ENCODE measurements at regions not wholly inside any gene's neighbourhood (a gene's known extent, or its start where the extent isn't known, plus 50 kb on each side); places are given as distances from the start of the nearest gene placed in this dataset.

DNA sequence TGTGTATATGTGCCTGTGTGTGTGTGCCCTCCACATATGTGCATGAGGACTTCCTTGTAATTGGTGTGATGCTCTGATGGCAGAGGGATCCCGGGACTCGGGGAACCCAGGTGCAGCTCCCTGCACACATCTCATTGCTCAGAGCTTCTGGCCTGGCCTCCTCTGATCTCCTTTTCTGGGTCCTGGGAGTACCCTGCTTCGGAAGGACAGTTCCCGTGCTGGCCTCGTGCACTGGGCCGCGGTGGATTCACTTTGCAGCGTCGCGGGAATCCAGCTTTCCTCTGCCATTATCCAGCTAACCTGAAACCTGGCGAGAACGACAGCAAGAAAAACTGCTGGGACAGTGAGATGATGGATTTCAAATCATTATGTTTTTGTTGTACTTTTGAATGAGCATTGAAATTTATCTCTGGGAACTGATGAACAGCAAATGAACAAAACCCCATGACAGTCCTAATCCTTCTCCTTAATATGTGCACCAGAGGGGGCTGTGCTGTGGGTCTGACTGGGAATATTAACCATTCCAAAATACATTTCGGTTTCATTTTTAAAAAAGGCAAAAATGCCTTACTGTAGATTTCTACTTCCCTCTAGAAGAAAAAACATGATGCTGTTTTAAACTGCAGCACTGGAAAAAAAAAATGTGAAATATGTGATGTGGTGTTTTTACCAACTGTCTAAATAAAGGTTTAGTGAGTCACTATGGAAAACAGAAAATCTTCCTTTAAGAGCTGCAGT lies 78.2 kb downstream of the PTGR3 start:
- no peak for TF ChIP-seq POLR2AphosphoS5 (IDR thresholded peaks at IDR 0.05)
- no peak for TF ChIP-seq POLR2A (IDR thresholded peaks at IDR 0.05)
- TF ChIP-seq, protein P1, sequence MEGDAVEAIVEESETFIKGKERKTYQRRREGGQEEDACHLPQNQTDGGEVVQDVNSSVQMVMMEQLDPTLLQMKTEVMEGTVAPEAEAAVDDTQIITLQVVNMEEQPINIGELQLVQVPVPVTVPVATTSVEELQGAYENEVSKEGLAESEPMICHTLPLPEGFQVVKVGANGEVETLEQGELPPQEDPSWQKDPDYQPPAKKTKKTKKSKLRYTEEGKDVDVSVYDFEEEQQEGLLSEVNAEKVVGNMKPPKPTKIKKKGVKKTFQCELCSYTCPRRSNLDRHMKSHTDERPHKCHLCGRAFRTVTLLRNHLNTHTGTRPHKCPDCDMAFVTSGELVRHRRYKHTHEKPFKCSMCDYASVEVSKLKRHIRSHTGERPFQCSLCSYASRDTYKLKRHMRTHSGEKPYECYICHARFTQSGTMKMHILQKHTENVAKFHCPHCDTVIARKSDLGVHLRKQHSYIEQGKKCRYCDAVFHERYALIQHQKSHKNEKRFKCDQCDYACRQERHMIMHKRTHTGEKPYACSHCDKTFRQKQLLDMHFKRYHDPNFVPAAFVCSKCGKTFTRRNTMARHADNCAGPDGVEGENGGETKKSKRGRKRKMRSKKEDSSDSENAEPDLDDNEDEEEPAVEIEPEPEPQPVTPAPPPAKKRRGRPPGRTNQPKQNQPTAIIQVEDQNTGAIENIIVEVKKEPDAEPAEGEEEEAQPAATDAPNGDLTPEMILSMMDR (IDR thresholded peaks at IDR 0.05) = no peak
- TF ChIP-seq EP300 (IDR thresholded peaks at IDR 0.05) = no peak
- Histone ChIP-seq H3K4me3 (peak overlapping the region; percentile 13), H3K27me3 (no peaks in the 10 kb centered on the region), H3K9me3 (no peaks in the 10 kb centered on the region), H3K27ac (no peak overlapping the region), H3K4me1 (no peaks in the 10 kb centered on the region), H3K36me3 (no peaks in the 10 kb centered on the region)
- peak; percentile 18 to 47 for DNase-seq (ENCODE audit: low spot score in 2 of 2)
- 84% methylated on average over 13 of the region's 13 CpGs for WGBS

DNA sequence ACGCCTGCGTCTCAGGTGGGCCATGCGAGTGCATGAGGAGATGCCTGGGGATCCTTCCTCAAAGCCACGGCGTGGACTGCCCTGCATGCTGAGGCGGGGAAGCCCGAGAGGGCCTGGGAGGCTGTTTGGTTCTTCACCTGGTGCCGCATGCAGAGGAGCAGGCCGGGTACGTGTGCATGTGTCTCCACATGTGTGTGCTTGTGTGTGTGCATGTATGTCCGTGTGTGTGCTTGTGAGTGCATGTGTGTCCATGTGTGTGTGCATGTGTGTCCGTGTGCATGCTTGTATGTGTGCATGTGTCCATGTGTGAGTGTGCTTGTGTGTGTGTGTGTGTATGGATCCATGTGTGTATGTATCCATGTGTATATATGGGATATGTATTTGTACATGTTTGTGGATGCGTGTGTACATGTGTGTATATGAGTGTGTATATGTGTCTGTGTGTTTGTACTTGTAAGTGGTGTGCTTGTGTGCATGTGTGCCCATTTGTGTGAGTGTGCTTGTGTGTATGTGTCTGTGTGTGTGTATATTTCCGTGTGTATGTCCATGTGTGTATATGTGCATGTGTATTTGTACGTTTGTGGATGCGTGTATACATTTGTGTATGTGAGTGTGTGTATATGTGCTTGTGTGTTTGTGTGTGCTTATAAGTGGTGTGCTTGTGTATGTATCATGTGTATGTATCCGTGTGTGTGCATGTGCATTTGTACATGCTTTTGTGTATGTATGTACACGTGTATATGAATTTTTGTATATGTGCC lies 79.0 kb downstream of the PTGR3 start:
- no peaks in the 10 kb centered on the region for H3K9me3 ChIP-seq
- H3K27ac ChIP-seq = no peak overlapping the region
- no peak for TF ChIP-seq POLR2A (IDR thresholded peaks at IDR 0.05)
- TF ChIP-seq, protein P1 (IDR thresholded peaks at IDR 0.05) = no peak
- TF ChIP-seq EP300 (IDR thresholded peaks at IDR 0.05) = no peak
- no peak for TF ChIP-seq POLR2AphosphoS5 (IDR thresholded peaks at IDR 0.05)
- no peaks in the 10 kb centered on the region for H3K27me3 ChIP-seq
- H3K36me3 ChIP-seq = no peaks in the 10 kb centered on the region
- DNase-seq (ENCODE audit: low spot score in 2 of 2) = peak; percentile 26 to 48
- H3K4me1 ChIP-seq = no peaks in the 10 kb centered on the region
- WGBS = 94% methylated on average over 10 of the region's 18 CpGs
- H3K4me3 ChIP-seq = no peak overlapping the region

DNA sequence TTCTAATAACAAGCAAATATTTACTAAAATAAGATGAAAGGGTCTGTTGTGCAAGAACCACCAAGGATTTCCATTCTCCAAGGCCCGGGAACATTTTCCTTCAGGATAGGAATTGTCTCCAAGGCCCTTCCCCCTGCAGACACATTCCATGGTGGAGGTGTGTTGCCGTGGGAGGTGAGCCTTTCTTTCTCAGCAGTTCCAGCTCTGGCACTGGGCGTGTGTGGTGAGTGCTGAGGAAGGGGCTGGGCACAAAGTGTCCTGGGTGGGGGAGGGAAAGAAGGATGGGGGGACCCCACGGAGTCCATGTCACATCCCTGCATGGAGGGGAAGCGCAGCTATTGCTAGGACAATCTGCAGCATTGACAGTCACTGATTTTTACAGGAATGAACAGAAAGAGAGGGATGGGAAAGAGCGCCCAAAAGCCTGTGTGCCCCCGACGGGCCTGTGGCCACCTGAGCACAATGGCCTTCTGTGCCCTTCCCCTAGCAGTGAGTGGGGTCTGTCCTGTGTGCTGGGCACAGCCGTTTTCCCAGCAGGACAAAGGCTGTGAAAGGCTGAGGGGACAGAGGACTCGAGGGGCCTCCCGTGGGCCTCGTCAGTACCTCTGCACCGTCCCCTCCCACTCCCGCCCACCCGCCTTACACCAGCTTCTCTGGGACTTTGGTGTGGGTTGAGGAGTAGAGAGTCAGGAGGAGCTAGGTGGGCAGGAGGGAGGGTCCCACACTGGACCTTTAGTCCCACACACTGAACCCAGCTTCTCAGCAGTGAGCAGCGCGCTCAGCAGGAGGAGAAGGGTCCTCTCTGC lies 79.8 kb downstream of the PTGR3 start:
- peak; percentile 28 to 48 for DNase-seq (ENCODE audit: low spot score in 2 of 2)
- Histone ChIP-seq H3K36me3 (no peaks in the 10 kb centered on the region), H3K4me1 (no peaks in the 10 kb centered on the region), H3K27ac (no peak overlapping the region), H3K4me3 (no peak overlapping the region), H3K9me3 (no peaks in the 10 kb centered on the region), H3K27me3 (no peaks in the 10 kb centered on the region)
- 88% methylated on average over 8 of the region's 17 CpGs for WGBS
- TF ChIP-seq POLR2A (IDR thresholded peaks at IDR 0.05) (no peak), POLR2AphosphoS5 (IDR thresholded peaks at IDR 0.05) (no peak), EP300 (IDR thresholded peaks at IDR 0.05) (no peak)
- TF ChIP-seq, protein P1 (IDR thresholded peaks at IDR 0.05) = no peak

DNA sequence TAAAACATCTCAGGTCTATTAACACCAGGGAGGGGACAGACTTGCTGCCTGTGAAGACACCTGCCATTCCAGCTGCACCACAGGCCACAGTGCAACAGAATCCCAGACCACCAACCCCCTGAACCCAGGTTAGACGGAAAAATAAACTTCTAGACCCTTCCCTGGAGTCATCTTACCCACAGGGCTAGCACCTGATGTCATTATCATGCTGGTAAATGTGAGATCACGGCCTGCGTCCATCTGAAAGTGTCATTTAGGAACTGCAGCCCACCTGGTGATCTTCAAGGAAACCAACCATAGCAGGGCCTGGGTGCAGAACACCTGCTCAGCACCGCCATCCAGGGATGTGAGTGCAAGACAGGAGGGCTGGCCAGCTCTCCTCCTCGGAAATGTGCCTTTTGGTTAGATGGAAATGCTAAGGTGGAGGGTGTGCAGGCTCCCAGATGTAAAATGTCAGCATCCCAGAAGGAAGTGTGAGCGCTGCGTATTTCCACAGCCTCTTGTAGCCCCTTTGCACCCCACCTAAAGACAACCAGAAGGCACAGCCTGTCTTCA lies 80.8 kb downstream of the PTGR3 start:
- Histone ChIP-seq H3K4me1 (no peaks in the 10 kb centered on the region), H3K27me3 (no peaks in the 10 kb centered on the region), H3K4me3 (no peak overlapping the region), H3K36me3 (no peaks in the 10 kb centered on the region), H3K27ac (no peak overlapping the region), H3K9me3 (no peaks in the 10 kb centered on the region)
- TF ChIP-seq, protein P1 (IDR thresholded peaks at IDR 0.05) = no peak
- TF ChIP-seq POLR2A (IDR thresholded peaks at IDR 0.05) (no peak), POLR2AphosphoS5 (IDR thresholded peaks at IDR 0.05) (no peak), EP300 (IDR thresholded peaks at IDR 0.05) (no peak)
- DNase-seq (ENCODE audit: low spot score in 2 of 2) = peak; percentile 19 to 62
- 96% methylated on average over 4 of the region's 7 CpGs for WGBS
